Neutrophil (primary cell): ENCODE measurements at regions not wholly inside any gene's neighbourhood (a gene's known extent, or its start where the extent isn't known, plus 50 kb on each side); places are given as distances from the start of the nearest gene placed in this dataset.

Experiments used
- H3K27ac ChIP-seq: fragments of 200-600 bp; sonication (generic); 2 replicates; pipeline ENCODE4 v1.5.1; 2016; ENCODE audit warnings: mild to moderate bottlenecking, moderate library complexity
- H3K27me3 ChIP-seq: fragments of 200-600 bp; sonication (generic); 2 replicates; pipeline ENCODE4 v1.6.0; 2016; ENCODE audit warnings: mild to moderate bottlenecking
- H3K36me3 ChIP-seq: fragments of 200-600 bp; sonication (generic); 2 replicates; pipeline ENCODE4 v1.5.1; 2017
- H3K4me1 ChIP-seq, 2 experiments: fragments of 200-600 bp in 1 of 2; sonication (generic) in 1 of 2; 1 replicate in 1 of 2; 2 replicates in 1 of 2; pipeline versions ENCODE4 v1.5.1 to v1.6.1; 2013 to 2016; ENCODE audit warnings: low read depth in 1 of 2, low read length in 1 of 2, mild to moderate bottlenecking in 1 of 2, moderate library complexity in 1 of 2; ENCODE audit not compliant: control insufficient read depth in 1 of 2, insufficient read depth in 1 of 2
- H3K4me3 ChIP-seq, 2 experiments: fragments of 200-600 bp in 1 of 2; sonication (generic) in 1 of 2; 1 replicate in 1 of 2; 2 replicates in 1 of 2; pipeline ENCODE4 v1.5.1; 2013 to 2016; ENCODE audit warnings: low read depth in 1 of 2, low read length in 1 of 2, mild to moderate bottlenecking in 1 of 2, moderate library complexity in 1 of 2
- H3K9me3 ChIP-seq: fragments of 200-600 bp; sonication (generic); 2 replicates; pipeline ENCODE4 v1.5.1; 2016
- TF ChIP-seq, protein P1 (sequence below): fragments of 200-600 bp; sonication (generic); IDR thresholded peaks from 2 replicates; pipeline ENCODE4 v1.5.1; 2016; ENCODE audit warnings: antibody characterized with exemption

DNA sequence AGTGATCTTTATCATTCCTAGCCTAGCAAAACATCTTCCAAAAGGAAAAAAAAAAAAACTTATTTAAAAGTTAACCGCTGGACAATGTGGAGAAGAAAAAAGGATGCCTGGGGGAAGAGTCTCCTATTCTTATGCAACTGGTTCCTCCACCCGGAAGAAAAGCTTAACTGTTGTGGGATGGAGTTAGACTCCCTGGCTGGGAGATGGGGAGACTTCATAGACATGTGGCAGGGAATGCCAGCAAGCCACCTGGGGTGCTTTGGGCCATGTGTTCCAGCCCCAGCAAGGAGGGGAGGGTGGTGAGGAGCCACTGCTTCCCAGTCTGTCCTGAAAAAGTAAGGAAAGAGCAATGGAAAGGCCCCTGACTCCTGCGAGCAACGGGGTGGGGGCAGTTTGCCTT lies 119.4 kb upstream of the SPIN4 start:
- TF ChIP-seq, protein P1, sequence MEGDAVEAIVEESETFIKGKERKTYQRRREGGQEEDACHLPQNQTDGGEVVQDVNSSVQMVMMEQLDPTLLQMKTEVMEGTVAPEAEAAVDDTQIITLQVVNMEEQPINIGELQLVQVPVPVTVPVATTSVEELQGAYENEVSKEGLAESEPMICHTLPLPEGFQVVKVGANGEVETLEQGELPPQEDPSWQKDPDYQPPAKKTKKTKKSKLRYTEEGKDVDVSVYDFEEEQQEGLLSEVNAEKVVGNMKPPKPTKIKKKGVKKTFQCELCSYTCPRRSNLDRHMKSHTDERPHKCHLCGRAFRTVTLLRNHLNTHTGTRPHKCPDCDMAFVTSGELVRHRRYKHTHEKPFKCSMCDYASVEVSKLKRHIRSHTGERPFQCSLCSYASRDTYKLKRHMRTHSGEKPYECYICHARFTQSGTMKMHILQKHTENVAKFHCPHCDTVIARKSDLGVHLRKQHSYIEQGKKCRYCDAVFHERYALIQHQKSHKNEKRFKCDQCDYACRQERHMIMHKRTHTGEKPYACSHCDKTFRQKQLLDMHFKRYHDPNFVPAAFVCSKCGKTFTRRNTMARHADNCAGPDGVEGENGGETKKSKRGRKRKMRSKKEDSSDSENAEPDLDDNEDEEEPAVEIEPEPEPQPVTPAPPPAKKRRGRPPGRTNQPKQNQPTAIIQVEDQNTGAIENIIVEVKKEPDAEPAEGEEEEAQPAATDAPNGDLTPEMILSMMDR: no peak
- no peaks in the 10 kb centered on the region for H3K9me3 ChIP-seq

DNA sequence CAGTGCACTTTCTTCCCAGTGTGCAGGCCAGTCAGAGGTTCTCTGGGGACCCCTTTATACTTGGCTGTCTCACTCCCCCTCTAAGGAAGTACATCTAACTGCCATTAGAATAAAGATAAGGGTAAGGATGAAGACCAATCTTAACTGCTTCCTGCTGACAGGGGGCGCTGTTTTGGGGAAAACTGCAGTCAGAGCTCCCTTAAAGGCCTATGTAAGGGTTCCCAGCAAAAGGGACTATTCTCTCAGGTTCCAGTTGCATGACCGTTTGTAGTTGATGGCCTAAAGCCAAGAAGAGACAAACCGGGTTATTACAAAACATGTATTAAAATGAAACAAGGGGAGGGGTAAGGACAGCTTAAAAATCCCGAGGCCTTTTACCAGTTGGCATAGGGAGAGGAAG lies 115.6 kb upstream of the SPIN4 start:
- H3K9me3 ChIP-seq: no peaks in the 10 kb centered on the region
- H3K36me3 ChIP-seq: no peaks in the 10 kb centered on the region
- H3K4me1 ChIP-seq: no peaks in the 10 kb centered on the region
- TF ChIP-seq, protein P1: no peak
- H3K27ac ChIP-seq: no peak overlapping the region
- H3K4me3 ChIP-seq: no peak overlapping the region
- H3K27me3 ChIP-seq: no peaks in the 10 kb centered on the region

More for the DNA sequence above, 119.4 kb upstream of the SPIN4 start:
- H3K4me3 ChIP-seq: no peak overlapping the region
- no peaks in the 10 kb centered on the region for H3K36me3 ChIP-seq
- H3K27ac ChIP-seq: no peak overlapping the region
- H3K27me3 ChIP-seq: no peaks in the 10 kb centered on the region
- no peaks in the 10 kb centered on the region for H3K4me1 ChIP-seq

DNA sequence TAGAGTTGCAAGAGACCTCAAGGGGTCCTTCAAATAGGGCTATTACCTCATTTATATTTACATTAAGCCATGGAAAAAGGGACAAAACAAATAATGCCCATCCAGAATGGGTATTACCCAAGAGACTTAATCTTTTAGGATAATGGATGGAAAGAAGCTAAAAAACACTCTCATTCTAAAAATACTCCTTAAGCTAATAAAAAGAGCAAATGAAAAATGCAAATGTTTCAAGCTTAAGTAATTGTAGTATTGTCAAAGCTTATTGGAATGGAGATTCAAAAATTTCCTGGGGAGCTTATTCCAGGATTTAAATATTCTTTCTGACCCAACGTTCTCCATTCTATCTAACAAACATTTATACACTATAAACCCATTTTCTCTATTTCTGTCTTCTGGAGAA lies 107.8 kb upstream of the SPIN4 start:
- TF ChIP-seq, protein P1: no peak
- no peaks in the 10 kb centered on the region for H3K4me1 ChIP-seq
- no peaks in the 10 kb centered on the region for H3K9me3 ChIP-seq
- no peaks in the 10 kb centered on the region for H3K27me3 ChIP-seq
- no peak overlapping the region for H3K27ac ChIP-seq
- no peak overlapping the region for H3K4me3 ChIP-seq
- no peaks in the 10 kb centered on the region for H3K36me3 ChIP-seq

DNA sequence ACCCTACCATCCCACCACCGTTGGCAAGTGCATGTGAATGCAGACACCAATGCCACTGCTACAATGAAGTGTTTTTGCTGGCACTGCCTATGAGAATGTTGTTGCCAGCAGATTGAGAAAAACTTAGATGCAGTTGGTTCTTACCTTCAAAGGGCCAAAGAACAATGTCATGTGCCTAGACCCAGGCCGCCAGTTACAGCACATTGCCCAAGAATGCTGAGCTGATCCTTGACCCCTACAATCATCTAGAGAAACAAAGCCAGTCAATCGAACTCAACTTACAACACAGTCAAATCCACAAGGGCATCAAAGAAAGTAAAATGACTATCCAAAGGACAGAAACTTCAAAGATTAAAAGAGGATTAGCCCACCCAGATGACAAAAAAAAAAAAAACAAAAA lies 102.4 kb upstream of the SPIN4 start:
- TF ChIP-seq, protein P1: no peak
- Histone ChIP-seq H3K4me3 (no peak overlapping the region), H3K36me3 (no peaks in the 10 kb centered on the region), H3K9me3 (no peaks in the 10 kb centered on the region), H3K27me3 (no peaks in the 10 kb centered on the region), H3K27ac (no peak overlapping the region), H3K4me1 (no peaks in the 10 kb centered on the region)

DNA sequence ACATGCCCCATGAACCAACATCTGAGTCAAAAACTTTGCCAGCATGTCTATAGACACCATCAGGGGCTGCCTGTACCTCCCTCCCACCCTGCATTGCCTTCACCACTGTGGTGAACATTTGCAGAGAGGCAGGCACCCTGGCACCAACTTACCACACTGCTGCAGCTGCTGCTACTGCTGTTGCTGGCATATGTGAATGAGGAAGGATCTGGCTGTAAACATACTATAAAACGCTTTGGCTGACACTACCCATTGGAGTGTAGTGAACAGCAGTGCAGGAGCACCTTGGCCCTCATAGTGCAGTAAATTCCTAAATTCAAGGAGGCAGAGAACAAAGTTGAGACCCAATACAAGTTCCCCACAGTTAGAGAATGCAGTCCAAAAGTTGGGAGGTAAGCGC lies 90.6 kb upstream of the SPIN4 start:
- Histone ChIP-seq H3K27me3 (no peaks in the 10 kb centered on the region), H3K4me3 (no peak overlapping the region), H3K9me3 (no peaks in the 10 kb centered on the region), H3K27ac (no peak overlapping the region), H3K36me3 (no peaks in the 10 kb centered on the region), H3K4me1 (no peaks in the 10 kb centered on the region)
- TF ChIP-seq, protein P1: no peak

DNA sequence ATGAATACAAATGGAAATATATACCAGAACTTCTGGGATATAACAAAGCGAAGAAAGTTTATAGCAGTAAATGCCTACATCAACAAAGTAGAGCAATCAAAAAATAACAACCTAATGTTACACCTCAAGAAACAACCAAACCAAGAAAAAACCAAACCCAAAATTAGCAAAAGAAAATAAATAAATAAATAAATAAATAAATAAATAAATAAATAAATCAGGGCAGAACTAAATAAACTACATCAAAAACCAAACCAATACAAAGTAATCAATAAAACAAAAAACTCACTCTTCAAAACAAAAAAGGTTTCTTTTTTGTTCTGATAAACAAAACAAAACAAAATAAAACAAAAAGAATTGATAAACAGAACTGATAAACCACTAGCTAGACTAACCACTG lies 88.4 kb upstream of the SPIN4 start:
- TF ChIP-seq, protein P1: no peak

More for the DNA sequence above, 88.4 kb upstream of the SPIN4 start:
- Histone ChIP-seq H3K27ac (no peak overlapping the region), H3K9me3 (no peaks in the 10 kb centered on the region), H3K36me3 (no peaks in the 10 kb centered on the region), H3K27me3 (no peaks in the 10 kb centered on the region), H3K4me1 (no peaks in the 10 kb centered on the region), H3K4me3 (no peak overlapping the region)
